ENCODE measurements at regions not wholly inside any gene's neighbourhood (a gene's known extent, or its start where the extent isn't known, plus 50 kb on each side); places are given as distances from the start of the nearest gene placed in this dataset.

DNA sequence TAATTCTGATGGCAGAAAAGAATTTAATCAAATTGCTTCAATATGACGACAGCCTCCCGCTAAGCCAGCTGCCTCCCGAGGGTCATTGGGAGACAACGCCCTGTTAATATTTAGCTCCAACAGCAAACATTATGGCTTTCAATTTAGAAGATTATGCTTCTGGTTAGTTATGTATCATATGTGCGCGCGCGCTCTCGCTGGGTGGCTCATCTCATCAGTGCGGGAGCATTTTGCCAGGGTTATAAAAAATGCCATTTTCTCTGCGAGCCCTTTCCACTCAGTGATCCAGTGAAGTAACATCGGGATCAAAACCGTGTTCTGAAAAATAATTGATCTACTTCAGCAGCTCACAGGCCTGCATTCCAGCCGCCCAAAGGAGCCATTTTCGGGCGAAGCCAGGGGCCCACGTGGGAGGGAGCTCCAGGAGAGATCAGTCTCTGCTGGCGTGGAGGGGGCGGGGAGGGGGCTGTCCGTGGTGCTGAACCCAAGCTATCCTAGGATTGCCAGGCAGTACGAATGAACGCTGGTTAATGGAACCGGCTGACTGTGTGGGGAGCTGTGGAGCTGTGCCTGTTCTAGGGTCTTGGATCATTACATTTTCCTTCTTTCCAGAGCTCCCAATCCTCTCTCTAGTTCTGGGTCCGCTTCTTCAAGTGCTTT, 219.1 kb upstream of the ZC3H12A start:
- TF ChIP-seq EZH2 (IDR thresholded peaks at IDR 0.05) (no peak), POLR2AphosphoS5 (IDR thresholded peaks at IDR 0.05; ENCODE audit: borderline replicate concordance, low read depth, low read length) (no peak)
